Hematopoietic multipotent progenitor cell (in vitro differentiated cells): ENCODE measurements at regions not wholly inside any gene's neighbourhood (a gene's known extent, or its start where the extent isn't known, plus 50 kb on each side); places are given as distances from the start of the nearest gene placed in this dataset.
A peak's percentile ranks its signal among the peaks of the same experiment; 100 is the strongest.
"Not testable (repeated sequence)": the region's sequence is repeated elsewhere in the genome, so short reads cannot be mapped to it uniquely, and the experiment has no call there.

ENCODE experiments used
- DNase-seq, 3 donors: peaks; one replicate each; pipeline ENCODE4 v3.0.0-alpha.2; 2011 to 2015; ENCODE audit warnings: low read depth in 2 of 3, low spot score in 2 of 3

- DNase-seq, result no peak
Observed at GRCh38 chr9:19660019-19660418, 128.8 kb downstream of the SLC24A2 start.

GRCh38 chr9:19656704-19657103 is 132.1 kb downstream of the SLC24A2 start:
- no peak for DNase-seq

GRCh38 chr9:19651681-19652080 is 137.2 kb downstream of the SLC24A2 start:
- DNase-seq, result no peak

DNA sequence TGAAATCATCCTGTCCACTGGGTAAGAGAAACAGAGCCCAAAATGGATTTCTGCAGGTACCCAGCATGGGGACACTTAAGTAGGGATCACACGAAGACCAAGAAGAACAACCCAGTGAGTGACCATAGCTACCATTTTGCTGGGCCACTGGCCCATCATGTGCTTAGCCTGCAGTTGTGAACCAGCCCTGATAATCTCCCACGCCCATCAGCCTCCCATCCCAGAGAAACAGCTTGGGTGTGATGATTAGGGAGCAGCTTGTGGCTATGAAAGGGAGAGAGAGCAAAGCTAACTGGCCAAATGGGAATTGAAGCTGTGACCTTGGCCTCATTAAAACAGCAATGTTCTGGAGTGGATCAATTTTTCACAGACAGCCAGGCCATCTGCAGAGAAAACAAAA is 138.5 kb downstream of the SLC24A2 start:
- DNase-seq, result no peak

GRCh38 chr9:19649336-19650041 is 139.3 kb downstream of the SLC24A2 start:
- DNase-seq, result no peak

- peak in 2 of 3 donors; percentile 29 to 72 for DNase-seq
Observed at GRCh38 chr9:19648672-19649071, 140.2 kb downstream of the SLC24A2 start.

- no peak for DNase-seq
Observed at GRCh38 chr9:19643875-19644274, 145.0 kb downstream of the SLC24A2 start.

- DNase-seq, result peak in 1 of 3 donors; percentile 43
Observed at GRCh38 chr9:19642256-19642655, 146.6 kb downstream of the SLC24A2 start.

- peak in 1 of 3 donors; percentile 50 for DNase-seq
Observed at GRCh38 chr9:19641046-19641445, 147.8 kb downstream of the SLC24A2 start.

- no peak for DNase-seq
Observed at GRCh38 chr9:19640014-19640413, 148.8 kb downstream of the SLC24A2 start.

DNA sequence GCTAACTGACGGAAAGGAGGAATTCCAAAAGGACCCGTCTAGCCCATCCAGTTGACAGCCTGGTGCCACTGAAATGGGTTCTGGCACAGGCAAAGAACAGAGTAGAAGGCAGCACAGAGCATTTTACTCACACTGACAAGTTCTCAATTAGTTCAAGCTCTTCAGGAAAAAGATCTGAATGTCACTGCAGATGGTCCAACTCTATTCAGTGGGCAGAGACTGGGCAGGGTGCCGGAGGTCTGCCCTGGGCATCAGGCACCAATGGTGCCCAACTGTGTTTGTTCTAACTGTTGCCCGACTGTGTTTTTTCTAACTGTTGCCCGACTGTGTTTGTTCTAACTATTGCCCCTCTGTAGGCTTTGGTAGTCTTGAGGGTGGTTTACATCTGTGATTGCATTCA is 151.8 kb downstream of the SLC24A2 start:
- no peak for DNase-seq

DNA sequence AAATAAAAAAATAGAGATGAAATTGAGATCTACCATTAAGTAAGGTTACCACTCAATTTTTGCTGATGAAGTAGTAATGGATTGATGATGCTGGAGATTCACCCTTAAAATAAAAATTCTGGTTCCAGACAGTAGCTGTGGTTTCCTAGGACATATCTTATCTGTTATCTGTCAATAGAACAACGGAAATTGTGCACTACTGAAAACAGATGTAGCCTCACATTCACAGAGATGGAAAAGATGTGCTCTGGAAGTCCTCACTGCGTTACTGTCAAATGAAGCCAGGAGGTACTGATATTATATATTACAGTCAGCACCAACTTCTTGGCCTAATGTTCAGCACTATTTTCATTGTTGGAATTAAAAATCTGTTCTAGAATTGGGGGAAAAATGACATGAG is 154.0 kb downstream of the SLC24A2 start:
- no peak for DNase-seq

- no peak for DNase-seq
Observed at GRCh38 chr9:19631181-19631580, 157.7 kb downstream of the SLC24A2 start.

DNA sequence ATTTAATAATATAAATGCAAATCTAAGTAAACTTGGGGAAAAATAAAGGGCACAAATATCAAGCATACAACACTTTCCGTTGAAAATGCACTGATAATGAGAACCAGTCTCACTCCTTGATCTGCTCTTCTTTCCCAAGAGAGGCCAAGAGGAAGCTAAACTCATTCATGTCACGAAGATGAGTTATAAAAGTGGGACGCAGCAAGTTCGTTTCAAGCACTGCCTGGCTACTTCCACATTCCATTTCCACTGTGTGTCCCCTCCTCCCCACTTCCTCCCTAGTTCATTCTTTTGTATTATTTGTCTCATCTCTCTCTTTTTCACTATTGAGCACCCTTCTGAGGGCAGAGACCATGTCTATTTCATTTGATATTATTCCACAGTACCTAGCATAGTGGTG is 158.1 kb downstream of the SLC24A2 start:
- no peak for DNase-seq

- DNase-seq, result no peak
Observed at GRCh38 chr9:19629488-19629887, 159.3 kb downstream of the SLC24A2 start.

DNA sequence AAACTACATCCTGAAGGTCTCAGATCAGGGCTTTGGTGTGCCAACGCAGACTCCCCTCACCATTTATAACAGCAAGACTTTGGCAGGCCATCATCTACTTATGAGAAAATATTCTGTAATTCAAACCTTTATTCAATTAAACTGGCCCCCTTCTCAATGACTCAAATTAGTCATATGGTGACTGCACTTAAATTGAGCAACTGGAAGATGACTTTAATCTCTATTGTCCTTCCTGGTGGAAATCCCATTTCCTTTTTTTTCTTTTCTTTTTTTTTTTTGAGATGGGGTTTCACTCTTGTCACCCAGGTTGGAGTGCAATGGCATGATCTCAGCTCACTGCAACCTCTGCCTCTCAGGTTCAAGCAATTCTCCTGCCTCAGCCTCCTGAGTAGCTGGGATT is 163.4 kb downstream of the SLC24A2 start:
- DNase-seq, result not testable (repeated sequence)

GRCh38 chr9:19624519-19624918 is 164.3 kb downstream of the SLC24A2 start:
- peak in 1 of 3 donors; percentile 30 for DNase-seq

- no peak for DNase-seq
Observed at GRCh38 chr9:19623941-19624340, 164.9 kb downstream of the SLC24A2 start.

GRCh38 chr9:19620326-19620725 is 168.5 kb downstream of the SLC24A2 start:
- peak in 1 of 3 donors; percentile 15 for DNase-seq

GRCh38 chr9:19619221-19619620 is 169.6 kb downstream of the SLC24A2 start:
- DNase-seq, result no peak

DNA sequence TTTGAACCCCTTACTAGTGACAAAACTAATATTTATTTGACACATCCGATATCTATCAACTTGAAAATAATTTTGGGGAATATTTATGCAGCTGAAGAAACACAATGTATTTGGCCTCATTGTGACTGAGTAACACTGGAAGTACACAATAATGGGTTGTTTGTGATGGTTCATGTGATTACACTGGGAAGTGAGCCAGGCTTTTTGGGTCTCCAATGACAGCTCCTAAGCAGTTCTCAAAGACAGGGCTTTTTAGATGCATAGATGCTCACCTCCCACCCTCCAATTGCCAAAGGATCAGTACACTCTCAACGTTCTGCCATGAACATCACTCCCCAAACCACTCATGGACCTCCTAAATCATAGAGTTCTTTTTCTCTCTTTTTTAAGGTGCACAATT is 170.0 kb downstream of the SLC24A2 start:
- DNase-seq, result no peak

DNA sequence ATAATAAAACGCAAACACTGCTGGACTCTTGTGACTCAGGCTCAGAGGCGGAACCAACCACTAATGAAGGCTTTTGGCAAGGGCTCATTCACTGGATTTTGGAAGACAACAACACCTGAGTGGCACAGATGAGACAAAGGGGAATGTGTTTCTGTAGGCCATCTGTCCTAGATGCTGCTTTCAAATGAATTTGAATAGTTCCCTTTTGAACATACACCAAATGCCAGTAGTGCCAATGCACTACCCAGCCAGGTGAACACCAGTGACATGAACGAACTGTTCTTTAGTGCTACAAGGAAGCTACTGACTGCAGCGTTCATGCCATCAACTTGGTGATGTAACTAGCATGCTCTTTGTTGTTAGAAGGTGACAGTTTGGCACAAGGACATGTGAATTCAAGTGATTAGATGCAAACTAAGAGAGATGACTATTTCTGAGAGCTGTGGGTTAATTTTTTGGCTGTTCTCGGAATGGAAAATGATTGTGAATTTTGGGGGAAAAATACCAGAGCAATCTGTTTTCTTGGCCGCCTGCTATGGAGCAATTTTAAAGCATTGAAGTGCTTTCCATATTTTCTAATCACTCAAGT is 173.7 kb downstream of the SLC24A2 start:
- no peak for DNase-seq

DNA sequence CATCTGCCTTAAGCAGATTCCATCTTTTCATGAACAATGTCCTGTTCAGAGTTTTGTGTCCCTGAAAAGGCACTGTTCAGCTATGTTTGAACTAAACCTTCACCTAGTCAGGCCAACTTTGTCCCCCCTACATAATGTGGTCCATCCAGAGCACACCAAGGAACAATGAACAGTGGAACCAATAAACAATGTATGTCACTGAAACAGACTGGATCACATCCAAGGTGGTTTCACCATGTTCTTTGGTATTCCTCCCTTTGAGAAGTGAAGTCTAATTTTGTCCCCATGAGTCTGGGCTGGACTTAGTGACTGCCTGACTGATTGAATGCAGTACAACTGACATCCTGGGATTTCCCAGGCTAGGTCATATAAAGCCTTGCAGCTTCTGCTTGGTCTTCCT is 174.5 kb downstream of the SLC24A2 start:
- no peak for DNase-seq
